ENCODE measurements at regions not wholly inside any gene's neighbourhood (a gene's known extent, or its start where the extent isn't known, plus 50 kb on each side); places are given as distances from the start of the nearest gene placed in this dataset.

GRCh38 chr2:173719471-173719870 is 245.7 kb downstream of the SP3 start:
- TF ChIP-seq NR3C1 (IDR thresholded peaks at IDR 0.05): no peak
- TF ChIP-seq CHD2 (IDR thresholded peaks at IDR 0.05; ENCODE audit: low read length, partially characterized antibody): no peak
- TF ChIP-seq CTCF (IDR thresholded peaks at IDR 0.05): no peak
- TF ChIP-seq, protein P1, sequence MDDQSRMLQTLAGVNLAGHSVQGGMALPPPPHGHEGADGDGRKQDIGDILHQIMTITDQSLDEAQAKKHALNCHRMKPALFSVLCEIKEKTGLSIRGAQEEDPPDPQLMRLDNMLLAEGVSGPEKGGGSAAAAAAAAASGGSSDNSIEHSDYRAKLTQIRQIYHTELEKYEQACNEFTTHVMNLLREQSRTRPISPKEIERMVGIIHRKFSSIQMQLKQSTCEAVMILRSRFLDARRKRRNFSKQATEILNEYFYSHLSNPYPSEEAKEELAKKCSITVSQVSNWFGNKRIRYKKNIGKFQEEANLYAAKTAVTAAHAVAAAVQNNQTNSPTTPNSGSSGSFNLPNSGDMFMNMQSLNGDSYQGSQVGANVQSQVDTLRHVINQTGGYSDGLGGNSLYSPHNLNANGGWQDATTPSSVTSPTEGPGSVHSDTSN (IDR thresholded peaks at IDR 0.05): no peak
- no peak for TF ChIP-seq RCOR1 (IDR thresholded peaks at IDR 0.05; ENCODE audit: low read depth, low read length)

Measured in A549 (cell line).